GM12873 (cell line): ENCODE measurements at regions not wholly inside any gene's neighbourhood (a gene's known extent, or its start where the extent isn't known, plus 50 kb on each side); places are given as distances from the start of the nearest gene placed in this dataset.

Experiments used
- CTCF ChIP-seq: IDR thresholded peaks from 2 replicates; pipeline ENCODE4 v1.5.1; 2012; ENCODE audit warnings: low read depth, mild to moderate bottlenecking, moderate library complexity, low read length, control low read depth; ENCODE audit not compliant: insufficient read depth; ENCODE audit errors: missing control alignments

GRCh38 chrX:9147086-9147485, 113.2 kb upstream of the FAM9B start:
- no peak for TF ChIP-seq CTCF

GRCh38 chrX:9147726-9148125, 113.8 kb upstream of the FAM9B start:
- no peak for TF ChIP-seq CTCF

- no peak for TF ChIP-seq CTCF
Measured at GRCh38 chrX:9148615-9149399, 114.9 kb upstream of the FAM9B start.

GRCh38 chrX:9149501-9150245, 115.7 kb upstream of the FAM9B start:
- no peak for TF ChIP-seq CTCF

GRCh38 chrX:9151772-9152307, 117.9 kb upstream of the FAM9B start:
- no peak for TF ChIP-seq CTCF

- TF ChIP-seq CTCF: no peak
Measured at GRCh38 chrX:9153300-9153699, 119.4 kb upstream of the FAM9B start.

- TF ChIP-seq CTCF: no peak
Measured at GRCh38 chrX:9158611-9159010, 124.7 kb upstream of the FAM9B start.
